ENCODE measurements at regions not wholly inside any gene's neighbourhood (a gene's known extent, or its start where the extent isn't known, plus 50 kb on each side); places are given as distances from the start of the nearest gene placed in this dataset.

DNA sequence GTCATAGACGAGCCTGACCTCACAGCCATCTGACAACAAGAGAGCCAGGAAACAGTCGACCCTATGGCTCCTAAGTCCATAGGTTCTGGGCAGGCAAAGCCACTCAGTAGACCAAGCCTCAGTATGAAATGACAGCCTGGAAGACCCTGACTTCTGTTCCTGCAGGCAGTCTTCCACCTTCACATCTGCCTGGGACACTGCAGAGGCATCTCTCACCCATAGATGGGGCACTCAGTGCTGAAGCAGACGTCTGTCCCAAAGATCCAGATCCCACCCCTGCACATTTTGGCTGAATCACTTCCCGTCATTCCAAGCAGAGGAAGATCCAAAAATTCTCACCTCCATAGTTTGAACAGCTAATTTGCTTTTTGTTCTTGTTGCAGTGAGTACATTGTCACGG, 139.3 kb upstream of the ZNF507 start:
- TF ChIP-seq CTCF (conservative IDR thresholded peaks at IDR 0.05; ENCODE audit: low read depth, low read length) (no peak), POLR2A (IDR thresholded peaks at IDR 0.05; ENCODE audit: low read depth, low read length) (no peak), SMC3 (IDR thresholded peaks at IDR 0.05; ENCODE audit: low read depth, low read length) (no peak), RCOR1 (IDR thresholded peaks at IDR 0.05; ENCODE audit: insufficient replicate concordance, low read length) (no peak), RFX5 (IDR thresholded peaks at IDR 0.05; ENCODE audit: low read depth, low read length) (no peak), ELK1 (IDR thresholded peaks at IDR 0.05; ENCODE audit: borderline replicate concordance, low read depth, low read length) (no peak), BHLHE40 (IDR thresholded peaks at IDR 0.05; ENCODE audit: low read depth, low read length) (no peak), FOS (IDR thresholded peaks at IDR 0.05; ENCODE audit: low read depth, low read length) (no peak), RAD21 (IDR thresholded peaks at IDR 0.05; ENCODE audit: low read length) (no peak), MXI1 (IDR thresholded peaks at IDR 0.05; ENCODE audit: borderline replicate concordance, low read depth, low read length) (no peak)

All from IMR-90 (cell line).